H9 (cell line): ENCODE measurements at regions not wholly inside any gene's neighbourhood (a gene's known extent, or its start where the extent isn't known, plus 50 kb on each side); places are given as distances from the start of the nearest gene placed in this dataset.

Source experiments
- DNase-seq: peaks from one replicate; pipeline ENCODE4 v3.0.0-alpha.2; 2017
- H2AFZ ChIP-seq: one replicate; pipeline ENCODE4 v1.6.1; 2013; ENCODE audit warnings: mild to moderate bottlenecking, low read length, control low read depth, moderate library complexity
- H2AK5ac ChIP-seq: 2 replicates; pipeline ENCODE4 v1.6.1; 2013; ENCODE audit warnings: low read length, control low read depth, mixed read lengths; ENCODE audit not compliant: insufficient read length
- H2BK120ac ChIP-seq: one replicate; pipeline ENCODE4 v1.6.1; 2013; ENCODE audit warnings: low read depth, mild to moderate bottlenecking, low read length, control low read depth, inconsistent platforms; ENCODE audit not compliant: poor library complexity, severe bottlenecking
- H2BK12ac ChIP-seq: 2 replicates; pipeline ENCODE4 v1.6.1; 2013; ENCODE audit warnings: low read length, control low read depth, mixed read lengths, low read depth; ENCODE audit not compliant: insufficient read length
- H2BK15ac ChIP-seq: 2 replicates; pipeline ENCODE4 v1.6.1; 2013; ENCODE audit warnings: low read depth, low read length, control low read depth
- H2BK20ac ChIP-seq: one replicate; pipeline ENCODE4 v1.6.1; 2013; ENCODE audit warnings: low read depth, mild to moderate bottlenecking, low read length, control low read depth, inconsistent platforms; ENCODE audit not compliant: poor library complexity, severe bottlenecking
- H2BK5ac ChIP-seq: 2 replicates; pipeline ENCODE4 v1.6.1; 2013; ENCODE audit warnings: low read length, control low read depth, mixed read lengths; ENCODE audit not compliant: insufficient read length
- H3K14ac ChIP-seq: 2 replicates; pipeline ENCODE4 v1.6.1; 2013; ENCODE audit warnings: low read length, control low read depth; ENCODE audit not compliant: insufficient read depth
- H3K18ac ChIP-seq: 2 replicates; pipeline ENCODE4 v1.6.1; 2013; ENCODE audit warnings: low read depth, mild to moderate bottlenecking, mixed read lengths, low read length, control low read depth; ENCODE audit not compliant: insufficient read length
- H3K23ac ChIP-seq: 2 replicates; pipeline ENCODE4 v1.6.1; 2013; ENCODE audit warnings: low read length, control low read depth, mixed read lengths, low read depth; ENCODE audit not compliant: insufficient read length
- H3K23me2 ChIP-seq: 2 replicates; pipeline ENCODE4 v1.6.1; 2013; ENCODE audit warnings: low read depth, mild to moderate bottlenecking, mixed read lengths, low read length, control low read depth; ENCODE audit not compliant: insufficient read length, poor library complexity, severe bottlenecking
- H3K27ac ChIP-seq: 2 replicates; pipeline ENCODE4 v1.5.1; 2013; ENCODE audit warnings: low read length, control low read depth, mixed read lengths, low read depth; ENCODE audit not compliant: insufficient read length
- H3K27me3 ChIP-seq: 2 replicates; pipeline ENCODE4 v1.6.1; 2013; ENCODE audit warnings: low read length, control low read depth, inconsistent platforms; ENCODE audit not compliant: insufficient read depth
- H3K4ac ChIP-seq: 2 replicates; pipeline ENCODE4 v1.6.1; 2013; ENCODE audit warnings: low read depth, mild to moderate bottlenecking, control low read depth, inconsistent platforms, low read length, moderate library complexity
- H3K4me1 ChIP-seq: 2 replicates; pipeline ENCODE4 v1.6.1; 2013; ENCODE audit warnings: low read length, control low read depth, inconsistent platforms; ENCODE audit not compliant: insufficient read depth
- H3K4me2 ChIP-seq: 2 replicates; pipeline ENCODE4 v1.6.1; 2013; ENCODE audit warnings: low read length, control low read depth, mixed read lengths; ENCODE audit not compliant: insufficient read length, insufficient read depth
- H3K56ac ChIP-seq: 2 replicates; pipeline ENCODE4 v1.6.1; 2013; ENCODE audit warnings: low read depth, mild to moderate bottlenecking, mixed read lengths, low read length, control low read depth; ENCODE audit not compliant: insufficient read length
- H3K79me1 ChIP-seq: 2 replicates; pipeline ENCODE4 v1.6.1; 2013; ENCODE audit warnings: low read depth, mild to moderate bottlenecking, moderate library complexity, low read length, control low read depth, inconsistent platforms; ENCODE audit not compliant: insufficient read depth, poor library complexity, severe bottlenecking
- H3K79me2 ChIP-seq: 2 replicates; pipeline ENCODE4 v1.6.1; 2013; ENCODE audit warnings: low read length, control low read depth, inconsistent platforms; ENCODE audit not compliant: insufficient read depth
- H3K9ac ChIP-seq: 2 replicates; pipeline ENCODE4 v1.6.1; 2013; ENCODE audit warnings: low read length, control low read depth, mixed read lengths; ENCODE audit not compliant: insufficient read length; ENCODE audit errors: extremely low read depth
- H3K9me3 ChIP-seq: one replicate; pipeline ENCODE4 v1.6.1; 2013; ENCODE audit warnings: low read depth, low read length, inconsistent platforms; ENCODE audit not compliant: control insufficient read depth
- H3T11ph ChIP-seq: one replicate; pipeline ENCODE4 v1.6.1; 2013; ENCODE audit warnings: mild to moderate bottlenecking, low read length, control low read depth, inconsistent platforms
- H4K20me1 ChIP-seq: one replicate; pipeline ENCODE4 v1.6.1; 2013; ENCODE audit not compliant: control insufficient read depth, insufficient read length, insufficient read depth
- H4K5ac ChIP-seq: 2 replicates; pipeline ENCODE4 v1.6.1; 2013; ENCODE audit warnings: low read depth, mild to moderate bottlenecking, mixed read lengths, low read length, control low read depth; ENCODE audit not compliant: insufficient read length
- H4K8ac ChIP-seq: replicated peaks from 2 replicates; pipeline ENCODE4 v1.6.1; 2013; ENCODE audit warnings: low read length, control low read depth, mixed read lengths, low read depth; ENCODE audit not compliant: insufficient read length
- H4K91ac ChIP-seq: 2 replicates; pipeline ENCODE4 v1.6.1; 2013; ENCODE audit warnings: low read depth, mild to moderate bottlenecking, moderate library complexity, mixed read lengths, low read length, control low read depth; ENCODE audit not compliant: insufficient read length
- H3K27ac Mint-ChIP-seq, 3 experiments: 2 replicates in 2 of 3; 3 replicates in 1 of 3; pipeline ENCODE4 v1.8.0; 2020 to 2021; ENCODE audit warnings: mixed read lengths in 3 of 3, mild to moderate bottlenecking in 1 of 3, moderate library complexity in 1 of 3
- H3K27me3 Mint-ChIP-seq: 2 replicates; pipeline ENCODE4 v1.8.0; 2021; ENCODE audit warnings: low read depth, mild to moderate bottlenecking, moderate library complexity, mixed read lengths
- H3K36me3 Mint-ChIP-seq, 3 experiments: 2 replicates in 2 of 3; 3 replicates in 1 of 3; pipeline ENCODE4 v1.8.0; 2020 to 2021; ENCODE audit warnings: low read depth in 3 of 3, mixed read lengths in 3 of 3; ENCODE audit not compliant: insufficient read depth in 1 of 3
- H3K4me1 Mint-ChIP-seq, 2 experiments: 2 replicates each; pipeline ENCODE4 v1.8.0; 2020; ENCODE audit warnings: mixed read lengths in 2 of 2
- H3K4me3 Mint-ChIP-seq, 2 experiments: 2 replicates in 1 of 2; 3 replicates in 1 of 2; pipeline ENCODE4 v1.8.0; 2020 to 2021; ENCODE audit warnings: mild to moderate bottlenecking in 2 of 2, mixed read lengths in 2 of 2, moderate library complexity in 1 of 2
- H3K9me3 Mint-ChIP-seq, 2 experiments: 2 replicates in 1 of 2; 3 replicates in 1 of 2; pipeline ENCODE4 v1.8.0; 2020; ENCODE audit warnings: mild to moderate bottlenecking in 2 of 2, mixed read lengths in 2 of 2, moderate library complexity in 1 of 2
- CTCF ChIP-seq: fragments of 200-600 bp; sonication (generic); conservative IDR thresholded peaks from 3 replicates; pipeline ENCODE4 v1.8.0; 2021; ENCODE audit warnings: antibody characterized with exemption, mild to moderate bottlenecking
- WGBS: extraction: QIAGEN DNeasy Blood & Tissue Kit; methylation state at CpG from one replicate; pipeline ENCODE4 v1.1.7; 2013; ENCODE audit warnings: missing lambda C conversion rate, low lambda C conversion rate, mixed read lengths; ENCODE audit not compliant: insufficient read length; ENCODE audit errors: extremely low coverage; 5-methylcytosine and 5-hydroxymethylcytosine counted together

GRCh38 chr18:9020221-9020620 is 82.3 kb upstream of the NDUFV2 start:
- Histone ChIP-seq H2BK20ac (no peak overlapping the region), H3K23ac (no peak overlapping the region), H3K4me2 (no peak overlapping the region), H3K9me3 (no peaks in the 10 kb centered on the region), H3T11ph (no peak overlapping the region), H3K18ac (no peak overlapping the region), H3K79me1 (no peaks in the 10 kb centered on the region), H3K23me2 (no peaks in the 10 kb centered on the region), H2BK5ac (no peak overlapping the region), H3K4ac (no peak overlapping the region), H3K9ac (no peak overlapping the region), H4K20me1 (no peaks in the 10 kb centered on the region), H2AFZ (no peak overlapping the region), H3K27me3 (no peaks in the 10 kb centered on the region), H3K27ac (no peak overlapping the region), H4K8ac (no peak overlapping the region), H2BK15ac (no peak overlapping the region), H3K79me2 (no peaks in the 10 kb centered on the region), H3K4me1 (no peaks in the 10 kb centered on the region; the same call in 1 of the 2 replicates), H3K14ac (no peak overlapping the region), H3K56ac (no peak overlapping the region), H2BK120ac (no peak overlapping the region), H4K5ac (no peak overlapping the region), H2AK5ac (no peak overlapping the region), H4K91ac (no peak overlapping the region), H2BK12ac (no peak overlapping the region)
- Mint-ChIP-seq H3K36me3 (peaks cover 2 to 11% (median 4%) of the 10 kb centered on the region in 3 experiments; a peak in 5 of 7 replicates), H3K4me3 (no peak overlapping the region), H3K27me3 (peaks cover 2% of the 10 kb centered on the region; the same call in 1 of the 2 replicates), H3K9me3 (peaks cover 7 to 9% of the 10 kb centered on the region in 2 experiments), H3K27ac (no peak overlapping the region), H3K4me1 (peaks cover 24% of the 10 kb centered on the region in 2 experiments)
- no CpG with 5 or more reads among the region's 3 CpGs for WGBS
- DNase-seq = no peak
- TF ChIP-seq CTCF = no peak
